Fibroblast of the conjunctiva (primary cell): ENCODE measurements at regions not wholly inside any gene's neighbourhood (a gene's known extent, or its start where the extent isn't known, plus 50 kb on each side); places are given as distances from the start of the nearest gene placed in this dataset.

ENCODE experiments used
- DNase-seq: peaks from one replicate; pipeline ENCODE4 v3.0.0-alpha.2; 2010; ENCODE audit warnings: low read depth

GRCh38 chr18:44229693-44230108, 451.0 kb upstream of the SETBP1 start:
- peak; percentile 72 for DNase-seq

- no peak for DNase-seq
Observed at GRCh38 chr18:44231936-44232335, 448.8 kb upstream of the SETBP1 start.

- no peak for DNase-seq
Observed at GRCh38 chr18:44232500-44232899, 448.2 kb upstream of the SETBP1 start.

- no peak for DNase-seq
Observed at GRCh38 chr18:44238454-44238853, 442.2 kb upstream of the SETBP1 start.

GRCh38 chr18:44238911-44239310, 441.8 kb upstream of the SETBP1 start:
- DNase-seq: no peak

- DNase-seq: no peak
Observed at GRCh38 chr18:44241020-44241419, 439.7 kb upstream of the SETBP1 start.

- no peak for DNase-seq
Observed at GRCh38 chr18:44245019-44245418, 435.7 kb upstream of the SETBP1 start.

GRCh38 chr18:44246001-44246400, 434.7 kb upstream of the SETBP1 start:
- no peak for DNase-seq

GRCh38 chr18:44258086-44258485, 422.6 kb upstream of the SETBP1 start:
- no peak for DNase-seq

GRCh38 chr18:44258576-44258975, 422.1 kb upstream of the SETBP1 start:
- DNase-seq: no peak

GRCh38 chr18:44259610-44260009, 421.1 kb upstream of the SETBP1 start:
- no peak for DNase-seq

- DNase-seq: no peak
Observed at GRCh38 chr18:44265437-44265836, 415.3 kb upstream of the SETBP1 start.

GRCh38 chr18:44273298-44273697, 407.4 kb upstream of the SETBP1 start:
- no peak for DNase-seq

GRCh38 chr18:44280479-44280878, 400.2 kb upstream of the SETBP1 start:
- no peak for DNase-seq

- no peak for DNase-seq
Observed at GRCh38 chr18:44286049-44286448, 394.6 kb upstream of the SETBP1 start.

- no peak for DNase-seq
Observed at GRCh38 chr18:44290366-44290977, 390.2 kb upstream of the SETBP1 start.

GRCh38 chr18:44298566-44298965, 382.1 kb upstream of the SETBP1 start:
- no peak for DNase-seq

- no peak for DNase-seq
Observed at GRCh38 chr18:44309185-44309584, 371.5 kb upstream of the SETBP1 start.

- DNase-seq: no peak
Observed at GRCh38 chr18:44320619-44321460, 359.8 kb upstream of the SETBP1 start.

- no peak for DNase-seq
Observed at GRCh38 chr18:44321868-44322590, 358.7 kb upstream of the SETBP1 start.

- no peak for DNase-seq
Observed at GRCh38 chr18:44323125-44323524, 357.6 kb upstream of the SETBP1 start.

- no peak for DNase-seq
Observed at GRCh38 chr18:44324361-44324760, 356.3 kb upstream of the SETBP1 start.
